HK-2 (cell line): ENCODE measurements at regions not wholly inside any gene's neighbourhood (a gene's known extent, or its start where the extent isn't known, plus 50 kb on each side); places are given as distances from the start of the nearest gene placed in this dataset.
"Not testable (repeated sequence)": the region's sequence is repeated elsewhere in the genome, so short reads cannot be mapped to it uniquely, and the experiment has no call there.

Source experiments
- DNase-seq: peaks from one replicate; pipeline ENCODE4 v3.0.0-alpha.2; 2018; ENCODE audit not compliant: unreplicated experiment

- no peak for DNase-seq
Measured at GRCh38 chr12:97800561-97800960, 338.0 kb downstream of the RMST start.

- DNase-seq: no peak
Measured at GRCh38 chr12:97801471-97802059, 339.0 kb downstream of the RMST start.

- no peak for DNase-seq
Measured at GRCh38 chr12:97805146-97805545, 342.5 kb downstream of the RMST start.

DNA sequence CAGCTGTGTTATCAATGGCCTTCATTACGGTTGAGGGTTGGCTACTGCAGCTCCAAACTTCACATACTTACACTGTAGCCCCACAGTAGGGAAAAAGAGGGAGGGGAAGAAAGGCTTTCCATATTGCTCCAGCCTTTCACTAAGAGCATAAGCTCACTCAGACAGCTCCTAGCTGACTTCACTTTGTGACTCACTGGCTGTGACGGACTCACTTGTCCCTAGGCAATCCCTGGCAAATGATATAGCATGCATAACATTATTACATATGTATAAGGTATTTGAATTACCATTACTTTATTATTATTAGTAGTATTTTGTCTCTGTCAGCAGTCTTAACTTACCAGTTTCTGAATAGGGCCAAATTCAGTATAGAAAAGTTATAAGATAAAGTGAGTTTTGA lies 350.7 kb downstream of the RMST start:
- no peak for DNase-seq

DNA sequence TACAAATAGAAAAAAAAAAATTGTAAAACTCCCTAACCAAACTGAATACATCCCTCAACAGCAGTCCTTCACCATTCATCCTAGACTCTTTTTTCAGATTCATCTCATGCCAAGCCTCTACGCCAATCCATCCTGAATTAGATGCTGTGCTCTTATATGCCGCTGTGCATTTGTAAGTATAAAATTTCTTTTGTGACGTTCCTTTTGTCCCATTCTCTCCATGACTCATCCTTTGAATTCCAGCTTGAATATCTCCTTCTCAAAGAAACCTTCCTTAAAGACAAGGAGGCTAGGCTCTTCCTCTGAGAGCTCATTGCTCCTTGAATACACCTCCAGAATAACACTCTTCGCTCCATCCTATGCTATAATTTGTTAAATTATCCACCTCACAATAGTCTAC lies 359.2 kb downstream of the RMST start:
- no peak for DNase-seq

- no peak for DNase-seq
Measured at GRCh38 chr12:97835541-97835940, 372.9 kb downstream of the RMST start.

GRCh38 chr12:97837401-97837800 lies 374.8 kb downstream of the RMST start:
- DNase-seq: no peak

- no peak for DNase-seq
Measured at GRCh38 chr12:97848051-97848450, 385.4 kb downstream of the RMST start.

GRCh38 chr12:97854477-97854876 lies 391.9 kb downstream of the RMST start:
- DNase-seq: no peak

- no peak for DNase-seq
Measured at GRCh38 chr12:97862072-97862471, 399.5 kb downstream of the RMST start.

GRCh38 chr12:97875064-97875463 lies 412.5 kb downstream of the RMST start:
- DNase-seq: no peak

GRCh38 chr12:97876780-97877179 lies 414.2 kb downstream of the RMST start:
- no peak for DNase-seq

DNA sequence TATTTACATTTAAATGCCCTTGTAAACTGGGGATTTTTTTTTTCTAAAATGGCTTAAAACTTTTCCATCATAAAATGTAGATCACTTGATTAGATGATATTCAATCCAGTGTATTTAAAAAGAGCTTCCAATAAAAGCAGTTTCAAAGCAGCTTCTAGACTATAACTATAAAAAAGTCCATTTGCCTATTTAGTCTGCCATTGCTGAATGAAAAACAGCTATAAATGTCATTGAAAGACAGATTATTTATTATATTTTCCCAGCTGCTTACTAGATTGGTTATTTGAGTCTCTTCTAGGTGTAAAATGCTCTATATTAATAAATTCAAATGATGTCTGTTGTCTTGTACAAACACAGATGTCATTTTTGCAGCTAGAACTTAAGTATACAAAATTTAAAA lies 414.8 kb downstream of the RMST start:
- no peak for DNase-seq

- no peak for DNase-seq
Measured at GRCh38 chr12:97886511-97887176, 424.0 kb downstream of the RMST start.

GRCh38 chr12:97897881-97898280 lies 435.3 kb downstream of the RMST start:
- not testable (repeated sequence) for DNase-seq

DNA sequence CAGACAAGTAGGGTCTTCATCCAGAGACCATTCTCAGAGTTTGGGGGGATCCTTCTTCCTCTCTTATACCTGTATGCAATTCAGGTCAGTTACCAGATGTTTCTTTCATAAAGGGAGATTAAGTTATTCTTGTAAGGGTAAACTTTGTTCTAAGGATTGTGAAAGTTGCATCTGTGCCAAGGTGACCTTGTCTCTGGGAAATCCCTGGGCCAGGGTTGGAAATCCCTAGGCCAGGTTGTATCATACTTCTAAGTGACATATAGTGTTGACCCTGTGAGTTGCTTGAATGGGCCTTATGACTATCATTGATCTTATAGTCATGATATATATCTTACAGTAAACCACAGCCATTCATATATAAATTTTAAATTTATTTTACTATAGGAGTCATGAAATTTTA lies 436.9 kb downstream of the RMST start:
- no peak for DNase-seq

DNA sequence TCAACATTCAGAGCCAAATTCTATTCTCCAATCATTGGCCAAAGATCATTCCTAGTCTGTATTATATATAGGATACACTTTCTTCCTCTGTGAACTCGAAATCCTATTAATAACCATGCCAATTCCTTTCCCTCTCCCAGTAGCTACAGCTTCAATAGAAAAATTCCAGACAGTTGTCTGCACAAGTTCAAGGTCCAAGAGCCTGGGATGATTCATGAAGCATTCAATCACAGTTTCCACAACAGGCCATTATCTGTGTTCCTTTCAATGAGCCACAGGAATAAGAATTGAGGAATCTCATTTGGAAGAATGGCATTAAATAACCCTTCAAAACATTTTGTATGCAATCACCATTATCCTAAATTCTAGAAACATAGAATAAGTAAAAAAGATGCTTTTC lies 437.4 kb downstream of the RMST start:
- DNase-seq: no peak

DNA sequence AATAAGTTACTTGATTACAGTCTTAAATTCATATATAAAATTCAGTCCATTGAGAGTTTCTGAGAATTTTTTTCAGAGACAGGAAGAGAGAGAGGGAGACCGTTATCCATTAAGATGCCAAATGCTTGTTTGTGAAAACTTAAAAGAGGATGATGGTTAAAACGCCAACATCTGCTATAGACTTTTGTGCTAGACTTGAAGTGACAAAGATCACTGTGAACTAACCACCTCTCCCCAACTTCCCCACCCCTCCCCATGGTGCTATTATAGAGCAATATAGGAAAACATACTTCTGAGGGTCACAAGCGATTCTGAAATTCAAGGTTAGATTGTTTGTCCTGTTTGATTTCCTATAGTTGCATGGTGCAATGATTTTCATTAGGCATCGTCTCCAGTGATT lies 440.8 kb downstream of the RMST start:
- DNase-seq: no peak

GRCh38 chr12:97907504-97907903 lies 444.9 kb downstream of the RMST start:
- no peak for DNase-seq

DNA sequence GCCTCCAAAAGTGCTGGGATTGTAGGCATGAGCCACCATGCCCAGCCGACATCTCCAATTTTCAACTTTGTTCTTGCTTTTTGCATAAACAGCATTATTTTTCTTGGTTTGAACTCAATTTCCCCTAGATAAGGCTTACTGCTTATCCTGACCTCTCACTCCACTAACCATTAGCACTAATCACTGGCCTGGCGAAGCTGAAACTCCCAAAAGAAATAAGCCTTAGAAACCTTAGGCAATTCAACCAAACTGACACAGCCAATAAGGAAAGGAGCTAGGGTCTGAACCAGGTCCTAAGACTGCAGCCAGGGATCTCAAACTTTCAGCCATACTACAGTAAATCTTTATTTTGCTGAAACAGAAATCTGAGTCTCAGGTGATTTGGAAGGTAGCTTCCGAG lies 448.0 kb downstream of the RMST start:
- no peak for DNase-seq

- DNase-seq: no peak
Measured at GRCh38 chr12:97912943-97913342, 450.3 kb downstream of the RMST start.

- no peak for DNase-seq
Measured at GRCh38 chr12:97921979-97922722, 459.5 kb downstream of the RMST start.

- DNase-seq: no peak
Measured at GRCh38 chr12:97923546-97923945, 460.9 kb downstream of the RMST start.
